HFFc6 (cell line): ENCODE measurements at regions not wholly inside any gene's neighbourhood (a gene's known extent, or its start where the extent isn't known, plus 50 kb on each side); places are given as distances from the start of the nearest gene placed in this dataset.

Experiments used
- DNase-seq: peaks from one replicate; pipeline ENCODE4 v3.0.0-alpha.2; 2018
- H3K27ac Mint-ChIP-seq: 2 replicates; pipeline ENCODE4 v1.8.0; 2020; ENCODE audit warnings: mild to moderate bottlenecking, mixed read lengths
- H3K27me3 Mint-ChIP-seq: 2 replicates; pipeline ENCODE4 v1.8.0; 2021; ENCODE audit warnings: mild to moderate bottlenecking, moderate library complexity, mixed read lengths; ENCODE audit not compliant: insufficient read depth
- H3K36me3 Mint-ChIP-seq: 2 replicates; pipeline ENCODE4 v1.8.0; 2021; ENCODE audit warnings: low read depth, mixed read lengths
- H3K4me1 Mint-ChIP-seq: 2 replicates; pipeline ENCODE4 v1.8.0; 2020; ENCODE audit warnings: low read depth, mixed read lengths
- H3K4me3 Mint-ChIP-seq: 2 replicates; pipeline ENCODE4 v1.8.0; 2020; ENCODE audit warnings: mild to moderate bottlenecking, moderate library complexity, mixed read lengths
- H3K9me3 Mint-ChIP-seq: 2 replicates; pipeline ENCODE4 v1.8.0; 2020; ENCODE audit warnings: mild to moderate bottlenecking, mixed read lengths
- CTCF ChIP-seq: fragments of 200-600 bp; sonication (generic); IDR thresholded peaks from 2 replicates; pipeline ENCODE4 v1.5.0; 2021; ENCODE audit warnings: antibody characterized with exemption, mild to moderate bottlenecking

GRCh38 chr15:96267463-96267862, 63.0 kb upstream of the NR2F2 start:
- Mint-ChIP-seq H3K4me3 (no peak overlapping the region), H3K9me3 (no peaks in the 10 kb centered on the region), H3K4me1 (peaks cover 85% of the 10 kb centered on the region), H3K36me3 (peaks cover 61% of the 10 kb centered on the region), H3K27ac (no peak overlapping the region), H3K27me3 (no peaks in the 10 kb centered on the region)
- no peak for TF ChIP-seq CTCF
- DNase-seq = no peak

- TF ChIP-seq CTCF = no peak
- DNase-seq = peak; percentile 27
- peaks cover 92% of the 10 kb centered on the region for H3K4me1 Mint-ChIP-seq
- peaks cover 64% of the 10 kb centered on the region for H3K36me3 Mint-ChIP-seq
- H3K9me3 Mint-ChIP-seq = no peaks in the 10 kb centered on the region
- peak overlapping the region; percentile 24 for H3K4me3 Mint-ChIP-seq
- H3K27ac Mint-ChIP-seq = peak overlapping the region; percentile 76
- no peaks in the 10 kb centered on the region for H3K27me3 Mint-ChIP-seq
Observed at GRCh38 chr15:96268442-96269204, 61.9 kb upstream of the NR2F2 start.

GRCh38 chr15:96270581-96271172, 59.8 kb upstream of the NR2F2 start:
- Mint-ChIP-seq H3K4me1 (peaks cover 92% of the 10 kb centered on the region), H3K4me3 (no peak overlapping the region), H3K9me3 (no peaks in the 10 kb centered on the region), H3K27me3 (no peaks in the 10 kb centered on the region), H3K36me3 (peaks cover 67% of the 10 kb centered on the region), H3K27ac (peak overlapping the region; percentile 54)
- DNase-seq = peak; percentile 30
- TF ChIP-seq CTCF = no peak

- Mint-ChIP-seq H3K4me1 (peaks cover 97% of the 10 kb centered on the region), H3K4me3 (no peak overlapping the region), H3K36me3 (peaks cover 67% of the 10 kb centered on the region), H3K9me3 (no peaks in the 10 kb centered on the region), H3K27ac (peak overlapping the region; percentile 95), H3K27me3 (no peaks in the 10 kb centered on the region)
- TF ChIP-seq CTCF = no peak
- no peak for DNase-seq
Observed at GRCh38 chr15:96272427-96272826, 58.1 kb upstream of the NR2F2 start.

- peaks cover 98% of the 10 kb centered on the region for H3K4me1 Mint-ChIP-seq
- H3K4me3 Mint-ChIP-seq = peak overlapping the region; percentile 74
- H3K9me3 Mint-ChIP-seq = no peaks in the 10 kb centered on the region
- peaks cover 67% of the 10 kb centered on the region for H3K36me3 Mint-ChIP-seq
- peaks cover 2% of the 10 kb centered on the region; the same call in 1 of the 2 replicates for H3K27me3 Mint-ChIP-seq
- DNase-seq = peak; percentile 99
- TF ChIP-seq CTCF = no peak
- H3K27ac Mint-ChIP-seq = peak overlapping the region; percentile 95
Observed at GRCh38 chr15:96273317-96274086, 57.0 kb upstream of the NR2F2 start.
